Gastrocnemius medialis (tissue), 4 donors: ENCODE measurements at regions not wholly inside any gene's neighbourhood (a gene's known extent, or its start where the extent isn't known, plus 50 kb on each side); places are given as distances from the start of the nearest gene placed in this dataset.

Source experiments
- ATAC-seq, 2 donors: fragments of 150-250 bp; one replicate each; pipeline ENCODE4 v1.9.1; 2016
- DNase-seq, 2 donors: peaks; one replicate each; pipeline ENCODE4 v3.0.0-alpha.2; 2019
- H3K27ac ChIP-seq, 4 donors: fragments of 200-600 bp; sonication (generic); 1 replicate in 1 of 4; 2 replicates in 3 of 4; pipeline ENCODE4 v1.5.1; 2016 to 2018; ENCODE audit warnings: mild to moderate bottlenecking in 2 of 4, moderate library complexity in 1 of 4
- H3K27me3 ChIP-seq, 3 donors: fragments of 200-600 bp; sonication (generic) in 2 of 3; 1 replicate in 1 of 3; 2 replicates in 2 of 3; pipeline versions ENCODE4 v1.5.1 to v1.6.0; 2016 to 2019; ENCODE audit warnings: mild to moderate bottlenecking in 1 of 3, moderate library complexity in 1 of 3
- H3K36me3 ChIP-seq, 2 donors: fragments of 200-600 bp; sonication (generic) in 1 of 2; one replicate each; pipeline ENCODE4 v1.5.1; 2017 to 2018
- H3K4me1 ChIP-seq, 2 donors: fragments of 200-600 bp; sonication (generic) in 1 of 2; one replicate each; pipeline ENCODE4 v1.5.1; 2016 to 2017; ENCODE audit warnings: mild to moderate bottlenecking in 2 of 2
- H3K4me3 ChIP-seq, 4 donors: fragments of 200-600 bp; sonication (generic) in 3 of 4; 1 replicate in 1 of 4; 2 replicates in 3 of 4; pipeline ENCODE4 v1.5.1; 2016 to 2019; ENCODE audit warnings: mild to moderate bottlenecking in 2 of 4
- H3K9me3 ChIP-seq, 3 donors: fragments of 200-600 bp; sonication (generic) in 2 of 3; 1 replicate in 1 of 3; 2 replicates in 2 of 3; pipeline ENCODE4 v1.5.1; 2016 to 2019
- CTCF ChIP-seq, 5 experiments: fragments of 450-650 bp in 3 of 5; fragments of 200-600 bp in 2 of 5; sonication (generic) in 2 of 5; IDR thresholded peaks in 4 of 5; conservative IDR thresholded peaks in 1 of 5; 1 replicate in 4 of 5; 2 replicates in 1 of 5; pipeline ENCODE4 v1.5.1; 2016 to 2019; ENCODE audit warnings: antibody characterized with exemption in 5 of 5, mild to moderate bottlenecking in 3 of 5, moderate library complexity in 3 of 5
- POLR2A ChIP-seq, 2 donors: fragments of 450-650 bp; IDR thresholded peaks; one replicate each; pipeline ENCODE4 v1.6.1; 2017; ENCODE audit warnings: antibody characterized with exemption in 2 of 2, mild to moderate bottlenecking in 2 of 2, moderate library complexity in 2 of 2
- in situ Hi-C, 4 donors: fragments of 200-750 bp; cut with MboI; loops; one replicate each; pipeline versions ENCODE4 v1.15.0 to v1.8.0; 2017; ENCODE audit warnings: low sequenced_read_pairs in 4 of 4
- intact Hi-C: fragments of 100-400 bp; cut with DNase I; formaldehyde crosslinking; loops from one replicate; pipeline ENCODE4 v1.15.1; 2023; ENCODE audit warnings: low total_unique reads

- Histone ChIP-seq H3K27ac (no peak overlapping the region), H3K27me3 (no peaks in the 10 kb centered on the region), H3K4me1 (no peaks in the 10 kb centered on the region), H3K4me3 (no peak overlapping the region), H3K9me3 (no peaks in the 10 kb centered on the region), H3K36me3 (no peaks in the 10 kb centered on the region)
- no peak for ATAC-seq
- no peak for DNase-seq
- in situ Hi-C loops = no loop called here
- intact Hi-C loops = no loop called here
- TF ChIP-seq CTCF (IDR thresholded peaks at IDR 0.05 in 4 of 5, conservative IDR thresholded peaks at IDR 0.05 in 1 of 5) (no peak), POLR2A (IDR thresholded peaks at IDR 0.05) (no peak)
Measured at GRCh38 chr5:6255956-6256355, 122.4 kb downstream of the MED10 start.

- no peaks in the 10 kb centered on the region for H3K9me3 ChIP-seq
- DNase-seq (no peak), ATAC-seq (no peak)
- no peak overlapping the region for H3K27ac ChIP-seq
- no peaks in the 10 kb centered on the region for H3K4me1 ChIP-seq
- no peaks in the 10 kb centered on the region for H3K36me3 ChIP-seq
- intact Hi-C loops (no loop called here), in situ Hi-C loops (no loop called here)
- H3K4me3 ChIP-seq = no peak overlapping the region
- no peak for TF ChIP-seq POLR2A (IDR thresholded peaks at IDR 0.05)
- no peak for TF ChIP-seq CTCF (IDR thresholded peaks at IDR 0.05 in 4 of 5, conservative IDR thresholded peaks at IDR 0.05 in 1 of 5)
- no peaks in the 10 kb centered on the region for H3K27me3 ChIP-seq
Measured at GRCh38 chr5:6253846-6254245, 124.5 kb downstream of the MED10 start.

GRCh38 chr5:6253281-6253680 is 125.1 kb downstream of the MED10 start:
- Histone ChIP-seq H3K9me3 (no peaks in the 10 kb centered on the region), H3K27me3 (no peaks in the 10 kb centered on the region), H3K4me3 (no peak overlapping the region), H3K36me3 (no peaks in the 10 kb centered on the region), H3K4me1 (no peaks in the 10 kb centered on the region), H3K27ac (no peak overlapping the region)
- intact Hi-C loops (no loop called here), in situ Hi-C loops (no loop called here)
- DNase-seq = no peak
- ATAC-seq = no peak
- no peak for TF ChIP-seq POLR2A (IDR thresholded peaks at IDR 0.05)
- no peak for TF ChIP-seq CTCF (IDR thresholded peaks at IDR 0.05 in 4 of 5, conservative IDR thresholded peaks at IDR 0.05 in 1 of 5)

- no peaks in the 10 kb centered on the region for H3K9me3 ChIP-seq
- H3K27me3 ChIP-seq = no peaks in the 10 kb centered on the region
- TF ChIP-seq POLR2A (IDR thresholded peaks at IDR 0.05) = no peak
- no peak for TF ChIP-seq CTCF (IDR thresholded peaks at IDR 0.05 in 4 of 5, conservative IDR thresholded peaks at IDR 0.05 in 1 of 5)
- intact Hi-C loops (no loop called here), in situ Hi-C loops (no loop called here)
- no peaks in the 10 kb centered on the region for H3K36me3 ChIP-seq
- H3K27ac ChIP-seq = no peak overlapping the region
- no peaks in the 10 kb centered on the region for H3K4me1 ChIP-seq
- ATAC-seq = no peak
- no peak overlapping the region for H3K4me3 ChIP-seq
- no peak for DNase-seq
Measured at GRCh38 chr5:6252581-6252980, 125.8 kb downstream of the MED10 start.

- no peak overlapping the region for H3K4me3 ChIP-seq
- H3K4me1 ChIP-seq = no peaks in the 10 kb centered on the region
- no peak overlapping the region for H3K27ac ChIP-seq
- H3K27me3 ChIP-seq = no peaks in the 10 kb centered on the region
- ATAC-seq (no peak), DNase-seq (no peak)
- no peaks in the 10 kb centered on the region for H3K9me3 ChIP-seq
- no peak for TF ChIP-seq POLR2A (IDR thresholded peaks at IDR 0.05)
- no peak for TF ChIP-seq CTCF (IDR thresholded peaks at IDR 0.05 in 4 of 5, conservative IDR thresholded peaks at IDR 0.05 in 1 of 5)
- intact Hi-C loops (no loop called here), in situ Hi-C loops (no loop called here)
- no peaks in the 10 kb centered on the region for H3K36me3 ChIP-seq
Measured at GRCh38 chr5:6251565-6252102, 126.7 kb downstream of the MED10 start.
